Smooth muscle cell (in vitro differentiated cells): ENCODE measurements at regions not wholly inside any gene's neighbourhood (a gene's known extent, or its start where the extent isn't known, plus 50 kb on each side); places are given as distances from the start of the nearest gene placed in this dataset.
A peak's percentile ranks its signal among the peaks of the same experiment; 100 is the strongest.

Experiments used
- DNase-seq: peaks from one replicate; lab custom pipeline; 2025; ENCODE audit not compliant: unreplicated experiment; lab: John Stamatoyannopoulos, UW
- H2AFZ ChIP-seq: fragments of 200-600 bp; sonication (generic); 2 replicates; pipeline ENCODE4 v1.6.0; 2016; ENCODE audit warnings: antibody characterized with exemption, low read depth, mild to moderate bottlenecking
- H3F3A ChIP-seq: fragments of 200-600 bp; sonication (generic); 2 replicates; pipeline ENCODE4 v1.6.0; 2017; ENCODE audit warnings: antibody characterized with exemption, low read depth
- H3K27ac ChIP-seq: fragments of 200-600 bp; sonication (generic); 2 replicates; pipeline ENCODE4 v1.5.1; 2016; ENCODE audit warnings: low read depth, mild to moderate bottlenecking
- H3K27me3 ChIP-seq: fragments of 200-600 bp; sonication (generic); 2 replicates; pipeline ENCODE4 v1.6.1; 2016; ENCODE audit warnings: low read depth, mild to moderate bottlenecking
- H3K36me3 ChIP-seq: fragments of 200-600 bp; sonication (generic); 2 replicates; pipeline ENCODE4 v1.5.1; 2016; ENCODE audit warnings: low read depth
- H3K4me1 ChIP-seq: fragments of 200-600 bp; sonication (generic); 2 replicates; pipeline ENCODE4 v1.5.1; 2016; ENCODE audit warnings: low read depth
- H3K4me2 ChIP-seq: fragments of 200-600 bp; sonication (generic); 2 replicates; pipeline ENCODE4 v1.6.0; 2016; ENCODE audit warnings: mild to moderate bottlenecking
- H3K4me3 ChIP-seq: fragments of 200-600 bp; sonication (generic); 2 replicates; pipeline ENCODE4 v1.5.1; 2016; ENCODE audit warnings: mild to moderate bottlenecking
- H3K79me2 ChIP-seq: fragments of 200-600 bp; sonication (generic); 2 replicates; pipeline ENCODE4 v1.6.0; 2016; ENCODE audit warnings: low read depth, mild to moderate bottlenecking
- H3K9ac ChIP-seq: fragments of 200-600 bp; sonication (generic); 2 replicates; pipeline ENCODE4 v1.6.0; 2016; ENCODE audit warnings: low read depth
- H3K9me3 ChIP-seq: fragments of 200-600 bp; sonication (generic); replicated peaks from 2 replicates; pipeline ENCODE4 v1.5.1; 2016; ENCODE audit warnings: low read depth
- H4K20me1 ChIP-seq: fragments of 200-600 bp; sonication (generic); 2 replicates; pipeline ENCODE4 v1.6.0; 2016; ENCODE audit warnings: low read depth
- whole genome bisulfite sequencing: methylation state at CpG from one replicate; pipeline ENCODE4 v1.1.7; 2016; ENCODE audit warnings: low lambda C conversion rate; 5-methylcytosine and 5-hydroxymethylcytosine counted together
- TF ChIP-seq, protein P1 (sequence below): fragments of 200-600 bp; sonication (generic); IDR thresholded peaks from 2 replicates; pipeline ENCODE4 v1.5.1; 2017; ENCODE audit warnings: borderline replicate concordance, mild to moderate bottlenecking, antibody characterized with exemption; ENCODE audit not compliant: insufficient read depth, poor library complexity, severe bottlenecking

DNA sequence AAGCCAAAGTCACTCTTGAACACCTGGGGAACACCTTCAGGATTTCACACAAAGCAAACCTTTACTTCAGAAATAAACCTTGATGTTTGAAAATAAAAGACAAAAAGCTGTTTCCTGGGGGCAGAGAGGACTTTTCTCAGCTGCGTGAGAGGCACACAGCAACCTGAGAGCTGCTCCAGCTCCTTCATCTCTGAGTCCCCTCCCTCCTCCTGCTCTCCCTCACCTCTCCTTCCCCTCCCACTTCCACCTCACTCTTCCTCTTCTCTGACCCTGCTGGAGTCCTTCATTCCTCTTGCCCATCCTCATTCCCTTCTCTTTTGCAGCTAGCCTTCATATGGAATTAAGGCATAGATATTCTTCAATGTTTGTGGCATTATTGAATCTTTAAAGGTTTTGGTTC lies 208.4 kb downstream of the OMA1 start:
- no peak overlapping the region for H3K4me2 ChIP-seq
- H3K79me2 ChIP-seq: no peaks in the 10 kb centered on the region
- H3K4me1 ChIP-seq: peaks cover 6% of the 10 kb centered on the region
- H4K20me1 ChIP-seq: no peaks in the 10 kb centered on the region
- no peak for DNase-seq
- WGBS: 44% methylated on average over 1 of the region's 1 CpG
- no peaks in the 10 kb centered on the region for H3K27me3 ChIP-seq
- no peaks in the 10 kb centered on the region for H3F3A ChIP-seq
- no peak overlapping the region for H2AFZ ChIP-seq
- no peaks in the 10 kb centered on the region for H3K36me3 ChIP-seq
- H3K9ac ChIP-seq: no peak overlapping the region
- TF ChIP-seq, protein P1, sequence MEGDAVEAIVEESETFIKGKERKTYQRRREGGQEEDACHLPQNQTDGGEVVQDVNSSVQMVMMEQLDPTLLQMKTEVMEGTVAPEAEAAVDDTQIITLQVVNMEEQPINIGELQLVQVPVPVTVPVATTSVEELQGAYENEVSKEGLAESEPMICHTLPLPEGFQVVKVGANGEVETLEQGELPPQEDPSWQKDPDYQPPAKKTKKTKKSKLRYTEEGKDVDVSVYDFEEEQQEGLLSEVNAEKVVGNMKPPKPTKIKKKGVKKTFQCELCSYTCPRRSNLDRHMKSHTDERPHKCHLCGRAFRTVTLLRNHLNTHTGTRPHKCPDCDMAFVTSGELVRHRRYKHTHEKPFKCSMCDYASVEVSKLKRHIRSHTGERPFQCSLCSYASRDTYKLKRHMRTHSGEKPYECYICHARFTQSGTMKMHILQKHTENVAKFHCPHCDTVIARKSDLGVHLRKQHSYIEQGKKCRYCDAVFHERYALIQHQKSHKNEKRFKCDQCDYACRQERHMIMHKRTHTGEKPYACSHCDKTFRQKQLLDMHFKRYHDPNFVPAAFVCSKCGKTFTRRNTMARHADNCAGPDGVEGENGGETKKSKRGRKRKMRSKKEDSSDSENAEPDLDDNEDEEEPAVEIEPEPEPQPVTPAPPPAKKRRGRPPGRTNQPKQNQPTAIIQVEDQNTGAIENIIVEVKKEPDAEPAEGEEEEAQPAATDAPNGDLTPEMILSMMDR: no peak
- no peak overlapping the region for H3K4me3 ChIP-seq
- H3K27ac ChIP-seq: no peak overlapping the region
- H3K9me3 ChIP-seq: no peaks in the 10 kb centered on the region

DNA sequence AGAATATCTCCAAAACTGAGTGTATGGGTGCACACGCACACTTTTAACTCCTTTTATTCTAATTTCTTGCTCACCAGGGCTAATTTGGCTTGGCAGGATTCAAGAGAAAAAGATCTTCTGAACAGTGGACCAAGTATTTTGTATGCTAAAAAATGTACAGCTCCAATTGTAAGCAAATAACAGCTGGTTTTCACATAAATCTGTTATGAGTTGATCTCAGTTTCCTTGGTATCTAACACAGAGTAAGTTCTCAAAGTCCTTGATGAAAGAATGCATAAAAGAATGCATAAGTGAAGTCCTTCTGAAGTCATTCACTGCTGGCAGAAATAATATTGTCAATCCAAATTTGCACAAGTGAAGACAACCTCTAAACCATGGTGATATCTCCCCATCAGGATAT lies 213.0 kb downstream of the OMA1 start:
- Histone ChIP-seq H3K79me2 (no peaks in the 10 kb centered on the region), H2AFZ (no peak overlapping the region), H3F3A (no peaks in the 10 kb centered on the region), H4K20me1 (no peaks in the 10 kb centered on the region), H3K4me3 (no peak overlapping the region), H3K4me1 (no peaks in the 10 kb centered on the region), H3K36me3 (no peaks in the 10 kb centered on the region), H3K4me2 (no peak overlapping the region), H3K27me3 (no peaks in the 10 kb centered on the region), H3K9me3 (no peaks in the 10 kb centered on the region), H3K27ac (no peak overlapping the region), H3K9ac (no peak overlapping the region)
- DNase-seq: no peak
- TF ChIP-seq, protein P1: no peak
- 100% methylated on average over 1 of the region's 1 CpG for WGBS

DNA sequence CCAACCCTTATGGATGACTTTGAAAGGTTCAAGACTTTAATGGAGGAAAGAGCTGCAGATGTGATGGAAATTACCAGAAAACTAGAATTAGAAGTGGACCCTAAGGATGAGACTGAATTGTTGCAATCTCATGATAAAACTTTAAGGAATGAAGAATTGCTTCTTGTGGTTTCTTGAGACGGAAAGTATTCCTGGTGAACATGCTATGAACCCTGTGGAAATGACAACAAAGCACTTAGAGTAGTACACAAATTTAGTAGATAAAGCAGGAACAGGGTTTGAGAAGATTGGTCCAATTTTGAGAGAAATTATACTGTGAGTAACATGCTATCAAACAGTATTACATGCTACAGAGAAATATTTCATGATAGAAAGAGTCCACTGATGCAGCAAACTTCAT lies 215.4 kb downstream of the OMA1 start:
- H4K20me1 ChIP-seq: no peaks in the 10 kb centered on the region
- TF ChIP-seq, protein P1: no peak
- 6% methylated on average over 1 of the region's 1 CpG for WGBS
- H3F3A ChIP-seq: no peaks in the 10 kb centered on the region
- no peaks in the 10 kb centered on the region for H3K4me1 ChIP-seq
- H3K4me3 ChIP-seq: no peak overlapping the region
- no peaks in the 10 kb centered on the region for H3K36me3 ChIP-seq
- no peak for DNase-seq
- H3K27me3 ChIP-seq: no peaks in the 10 kb centered on the region
- no peak overlapping the region for H3K27ac ChIP-seq
- no peak overlapping the region for H3K9ac ChIP-seq
- no peaks in the 10 kb centered on the region for H3K79me2 ChIP-seq
- H3K4me2 ChIP-seq: peak overlapping the region; percentile 34
- H2AFZ ChIP-seq: no peak overlapping the region
- no peaks in the 10 kb centered on the region for H3K9me3 ChIP-seq

DNA sequence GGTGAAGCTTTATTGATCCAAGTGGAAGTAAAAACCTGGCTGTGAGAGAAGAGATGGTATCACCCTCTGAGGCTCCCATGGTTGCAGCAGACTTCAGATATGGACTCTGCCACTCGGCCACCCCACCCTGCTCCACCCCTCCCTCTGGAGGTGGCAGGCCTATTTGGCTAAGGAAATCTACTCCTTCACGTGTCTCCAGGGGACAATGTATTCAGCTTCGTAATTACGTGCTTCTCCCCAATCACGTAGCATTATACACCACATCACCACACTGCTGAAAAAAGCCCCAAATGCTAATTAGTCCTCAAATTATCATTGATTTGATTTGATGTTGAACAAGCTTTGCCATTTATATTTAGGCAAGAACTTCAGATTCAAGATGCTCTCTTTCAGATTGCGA lies 220.7 kb downstream of the OMA1 start:
- Histone ChIP-seq H2AFZ (no peak overlapping the region), H4K20me1 (no peaks in the 10 kb centered on the region), H3K9me3 (no peaks in the 10 kb centered on the region), H3K4me3 (no peak overlapping the region), H3K79me2 (no peaks in the 10 kb centered on the region), H3K27ac (no peak overlapping the region), H3K4me2 (no peak overlapping the region), H3F3A (no peaks in the 10 kb centered on the region), H3K9ac (no peak overlapping the region), H3K4me1 (no peaks in the 10 kb centered on the region), H3K27me3 (no peaks in the 10 kb centered on the region), H3K36me3 (no peaks in the 10 kb centered on the region)
- WGBS: 74% methylated on average over 6 of the region's 6 CpGs
- no peak for DNase-seq
- TF ChIP-seq, protein P1: no peak
